Ishikawa (cell line): ENCODE measurements at regions not wholly inside any gene's neighbourhood (a gene's known extent, or its start where the extent isn't known, plus 50 kb on each side); places are given as distances from the start of the nearest gene placed in this dataset.

Experiments
- CEBPB ChIP-seq: IDR thresholded peaks from 2 replicates; pipeline ENCODE4 v1.6.1; 2012
- CREB1 ChIP-seq: IDR thresholded peaks from 2 replicates; pipeline ENCODE4 v1.6.1; 2012; ENCODE audit warnings: low read depth
- EGR1 ChIP-seq: IDR thresholded peaks from 2 replicates; pipeline ENCODE4 v1.6.1; 2012
- EP300 ChIP-seq: IDR thresholded peaks from 2 replicates; pipeline ENCODE4 v1.6.1; 2012; ENCODE audit warnings: borderline replicate concordance
- FOXM1 ChIP-seq: IDR thresholded peaks from 2 replicates; pipeline ENCODE4 v1.6.1; 2012; ENCODE audit warnings: low read depth, borderline replicate concordance
- MAX ChIP-seq: IDR thresholded peaks from 2 replicates; pipeline ENCODE4 v1.6.1; 2012
- NFIC ChIP-seq: IDR thresholded peaks from 2 replicates; pipeline ENCODE4 v1.6.1; 2012
- RAD21 ChIP-seq: IDR thresholded peaks from 2 replicates; pipeline ENCODE4 v1.6.1; 2012; ENCODE audit warnings: low read depth
- TAF1 ChIP-seq: IDR thresholded peaks from 2 replicates; pipeline ENCODE4 v1.6.1; 2012; ENCODE audit warnings: low read depth, mild to moderate bottlenecking
- TCF12 ChIP-seq: IDR thresholded peaks from 2 replicates; pipeline ENCODE4 v1.6.1; 2012; ENCODE audit warnings: low read depth
- TEAD4 ChIP-seq: IDR thresholded peaks from 2 replicates; pipeline ENCODE4 v1.6.1; 2012
- USF1 ChIP-seq: IDR thresholded peaks from 2 replicates; pipeline ENCODE4 v1.6.1; 2012
- YY1 ChIP-seq: IDR thresholded peaks from 2 replicates; pipeline ENCODE4 v1.6.1; 2012; ENCODE audit warnings: low read depth
- ZBTB7A ChIP-seq: IDR thresholded peaks from 2 replicates; pipeline ENCODE4 v1.6.1; 2012; ENCODE audit warnings: low read depth
- TF ChIP-seq, protein P1 (sequence below): IDR thresholded peaks from 2 replicates; pipeline ENCODE4 v1.6.1; 2012; ENCODE audit warnings: low read depth, mild to moderate bottlenecking

GRCh38 chr6:113055061-113055460, 707.9 kb downstream of the RFPL4B start:
- no peak for TF ChIP-seq NFIC

- TF ChIP-seq ZBTB7A (no peak), CREB1 (no peak), TEAD4 (no peak), TAF1 (no peak), EP300 (no peak), NFIC (no peak), FOXM1 (no peak), YY1 (no peak), EGR1 (no peak), RAD21 (no peak), TCF12 (no peak), MAX (no peak), CEBPB (no peak), USF1 (no peak)
- TF ChIP-seq, protein P1, sequence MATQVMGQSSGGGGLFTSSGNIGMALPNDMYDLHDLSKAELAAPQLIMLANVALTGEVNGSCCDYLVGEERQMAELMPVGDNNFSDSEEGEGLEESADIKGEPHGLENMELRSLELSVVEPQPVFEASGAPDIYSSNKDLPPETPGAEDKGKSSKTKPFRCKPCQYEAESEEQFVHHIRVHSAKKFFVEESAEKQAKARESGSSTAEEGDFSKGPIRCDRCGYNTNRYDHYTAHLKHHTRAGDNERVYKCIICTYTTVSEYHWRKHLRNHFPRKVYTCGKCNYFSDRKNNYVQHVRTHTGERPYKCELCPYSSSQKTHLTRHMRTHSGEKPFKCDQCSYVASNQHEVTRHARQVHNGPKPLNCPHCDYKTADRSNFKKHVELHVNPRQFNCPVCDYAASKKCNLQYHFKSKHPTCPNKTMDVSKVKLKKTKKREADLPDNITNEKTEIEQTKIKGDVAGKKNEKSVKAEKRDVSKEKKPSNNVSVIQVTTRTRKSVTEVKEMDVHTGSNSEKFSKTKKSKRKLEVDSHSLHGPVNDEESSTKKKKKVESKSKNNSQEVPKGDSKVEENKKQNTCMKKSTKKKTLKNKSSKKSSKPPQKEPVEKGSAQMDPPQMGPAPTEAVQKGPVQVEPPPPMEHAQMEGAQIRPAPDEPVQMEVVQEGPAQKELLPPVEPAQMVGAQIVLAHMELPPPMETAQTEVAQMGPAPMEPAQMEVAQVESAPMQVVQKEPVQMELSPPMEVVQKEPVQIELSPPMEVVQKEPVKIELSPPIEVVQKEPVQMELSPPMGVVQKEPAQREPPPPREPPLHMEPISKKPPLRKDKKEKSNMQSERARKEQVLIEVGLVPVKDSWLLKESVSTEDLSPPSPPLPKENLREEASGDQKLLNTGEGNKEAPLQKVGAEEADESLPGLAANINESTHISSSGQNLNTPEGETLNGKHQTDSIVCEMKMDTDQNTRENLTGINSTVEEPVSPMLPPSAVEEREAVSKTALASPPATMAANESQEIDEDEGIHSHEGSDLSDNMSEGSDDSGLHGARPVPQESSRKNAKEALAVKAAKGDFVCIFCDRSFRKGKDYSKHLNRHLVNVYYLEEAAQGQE = no peak
Measured at GRCh38 chr6:113055998-113056397, 708.9 kb downstream of the RFPL4B start.

DNA sequence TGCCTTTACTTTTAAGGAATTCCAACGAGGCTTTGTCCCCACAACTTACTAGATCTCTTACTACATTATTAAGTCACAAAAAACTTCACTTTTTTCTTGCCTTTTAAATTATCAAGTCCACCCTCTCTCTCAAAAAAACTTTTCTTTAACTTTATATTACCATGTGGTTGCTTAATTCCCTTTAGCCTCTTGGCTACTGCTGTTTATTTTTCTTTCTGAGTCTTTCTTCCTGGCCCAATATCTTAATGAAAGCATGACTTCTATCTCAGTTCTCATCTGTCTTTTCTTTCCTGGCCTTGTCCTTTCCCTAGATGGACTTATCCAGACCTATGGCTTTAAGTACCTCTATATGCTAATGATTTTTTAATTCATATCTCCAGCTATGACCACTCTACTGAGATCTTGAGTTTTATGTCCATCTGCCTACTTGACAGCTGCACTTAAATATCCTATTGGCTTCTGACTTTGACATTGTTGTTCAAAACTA, 710.5 kb downstream of the RFPL4B start:
- TF ChIP-seq RAD21 (no peak), EGR1 (no peak), YY1 (no peak), MAX (no peak), TEAD4 (no peak), TAF1 (no peak), USF1 (no peak), TCF12 (no peak), CEBPB (no peak), FOXM1 (no peak), ZBTB7A (no peak), CREB1 (no peak), EP300 (no peak)
- TF ChIP-seq, protein P1 = no peak

- no peak for TF ChIP-seq ZBTB7A
- no peak for TF ChIP-seq CREB1
- TF ChIP-seq EGR1 = no peak
- TF ChIP-seq MAX = no peak
- no peak for TF ChIP-seq NFIC
- TF ChIP-seq CEBPB = no peak
- no peak for TF ChIP-seq EP300
- no peak for TF ChIP-seq YY1
- no peak for TF ChIP-seq RAD21
- TF ChIP-seq TAF1 = no peak
- no peak for TF ChIP-seq TEAD4
- TF ChIP-seq FOXM1 = no peak
- no peak for TF ChIP-seq USF1
Measured at GRCh38 chr6:113060664-113061063, 713.5 kb downstream of the RFPL4B start.

DNA sequence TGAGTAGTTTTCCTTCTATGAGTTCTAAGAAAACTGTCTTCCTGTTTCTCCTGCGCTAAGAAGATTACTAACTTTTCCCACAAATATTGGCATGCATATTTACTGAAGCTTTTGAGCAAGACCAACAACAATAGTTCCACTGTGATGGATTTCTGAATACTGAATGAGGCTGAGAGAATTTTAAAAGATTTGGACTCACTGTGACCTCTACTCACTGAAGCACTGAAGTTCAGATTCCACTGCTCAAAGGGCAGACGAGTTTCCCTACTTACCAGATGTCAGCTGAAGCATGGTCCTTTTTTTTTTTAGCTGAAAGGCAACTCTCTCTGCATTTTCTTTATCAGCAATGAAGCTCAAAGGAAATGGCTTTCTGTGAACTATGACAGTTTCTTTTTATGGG, 718.5 kb downstream of the RFPL4B start:
- TF ChIP-seq FOXM1 (no peak), TEAD4 (no peak), CEBPB (no peak), CREB1 (no peak), TAF1 (no peak), YY1 (no peak), EGR1 (no peak), TCF12 (no peak), ZBTB7A (no peak), RAD21 (no peak), MAX (no peak), USF1 (no peak), EP300 (no peak), NFIC (no peak)
- TF ChIP-seq, protein P1 = no peak
